HL-60 (cell line): ENCODE measurements at regions not wholly inside any gene's neighbourhood (a gene's known extent, or its start where the extent isn't known, plus 50 kb on each side); places are given as distances from the start of the nearest gene placed in this dataset.

Experiments used
- CTCF ChIP-seq: IDR thresholded peaks from one replicate; pipeline ENCODE4 v1.5.1; 2011; ENCODE audit warnings: low read length, control low read depth, inconsistent platforms; ENCODE audit not compliant: insufficient read depth
- GABPA ChIP-seq: IDR thresholded peaks from 2 replicates; pipeline ENCODE4 v1.6.1; 2012; ENCODE audit warnings: low read depth
- POLR2AphosphoS5 ChIP-seq: IDR thresholded peaks from 2 replicates; pipeline ENCODE4 v1.6.1; 2012; ENCODE audit warnings: low read depth
- REST ChIP-seq: IDR thresholded peaks from 2 replicates; pipeline ENCODE4 v1.6.1; 2012; ENCODE audit warnings: low read depth; ENCODE audit not compliant: insufficient replicate concordance

GRCh38 chr5:1748271-1748670 is 51.4 kb downstream of the MRPL36 start:
- no peak for TF ChIP-seq CTCF
- TF ChIP-seq POLR2AphosphoS5, result no peak
- TF ChIP-seq GABPA, result no peak
- TF ChIP-seq REST, result no peak
